T-helper 22 cell (primary cell): ENCODE measurements at regions not wholly inside any gene's neighbourhood (a gene's known extent, or its start where the extent isn't known, plus 50 kb on each side); places are given as distances from the start of the nearest gene placed in this dataset.
A peak's percentile ranks its signal among the peaks of the same experiment; 100 is the strongest.

Experiments
- DNase-seq: peaks from one replicate; pipeline ENCODE4 v3.0.0-alpha.2; 2020; ENCODE audit warnings: low read depth

DNA sequence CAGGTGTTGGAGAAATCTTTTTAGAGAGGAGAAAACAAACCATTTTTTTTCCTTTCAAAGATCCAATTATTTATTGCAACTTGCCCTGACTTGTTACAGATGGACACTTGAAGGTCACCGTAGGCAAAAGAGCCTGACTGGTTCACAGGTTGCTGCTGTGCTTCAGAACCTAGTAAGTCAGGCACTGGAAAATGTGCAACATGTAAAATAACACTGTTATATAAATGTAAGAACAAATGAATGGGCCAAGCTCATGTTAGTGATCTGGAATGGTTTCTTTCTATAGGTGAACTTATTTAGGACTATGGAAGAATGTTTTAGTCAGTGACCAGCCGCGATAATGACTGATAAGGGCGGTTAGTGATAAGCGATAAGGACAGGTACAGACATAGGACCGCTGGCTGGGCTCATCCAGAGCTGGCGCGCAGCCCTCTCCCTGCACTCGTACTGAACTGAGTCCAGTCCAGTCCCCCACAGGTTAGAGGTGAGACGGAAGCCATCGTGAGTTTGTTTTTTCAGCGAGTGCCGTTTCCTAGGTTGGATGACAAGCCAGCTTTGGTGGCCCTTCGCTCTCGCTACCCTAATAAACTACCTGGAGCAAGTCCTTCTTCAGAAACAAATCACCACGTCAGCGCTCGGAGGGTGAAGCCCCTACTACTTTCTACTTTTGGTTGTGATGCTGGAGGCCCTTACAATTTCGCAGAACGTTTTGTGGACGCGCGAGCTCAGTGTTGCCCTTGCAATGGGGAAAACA, 94.4 kb upstream of the PRDM1 start:
- DNase-seq = peak; percentile 24

DNA sequence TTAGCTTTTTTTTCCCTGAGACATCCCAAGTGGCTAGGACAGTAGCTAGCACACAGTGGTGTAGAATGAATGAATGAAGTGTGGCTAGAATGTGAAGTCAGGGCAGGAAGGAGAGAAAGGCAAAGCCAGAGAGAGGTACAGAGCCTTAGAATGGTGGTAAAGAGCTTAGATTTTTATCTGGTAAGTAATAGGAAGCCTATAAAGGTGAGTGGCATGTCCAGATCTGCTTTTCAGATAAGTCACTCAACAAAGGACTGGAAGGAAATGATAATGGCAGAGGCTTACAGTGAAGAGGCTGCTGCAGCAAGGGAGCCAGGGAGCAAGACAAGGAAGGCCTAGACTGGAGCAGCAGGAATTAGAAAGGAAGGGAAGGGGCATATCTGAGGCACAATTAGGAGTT, 96.0 kb upstream of the PRDM1 start:
- DNase-seq = no peak

DNA sequence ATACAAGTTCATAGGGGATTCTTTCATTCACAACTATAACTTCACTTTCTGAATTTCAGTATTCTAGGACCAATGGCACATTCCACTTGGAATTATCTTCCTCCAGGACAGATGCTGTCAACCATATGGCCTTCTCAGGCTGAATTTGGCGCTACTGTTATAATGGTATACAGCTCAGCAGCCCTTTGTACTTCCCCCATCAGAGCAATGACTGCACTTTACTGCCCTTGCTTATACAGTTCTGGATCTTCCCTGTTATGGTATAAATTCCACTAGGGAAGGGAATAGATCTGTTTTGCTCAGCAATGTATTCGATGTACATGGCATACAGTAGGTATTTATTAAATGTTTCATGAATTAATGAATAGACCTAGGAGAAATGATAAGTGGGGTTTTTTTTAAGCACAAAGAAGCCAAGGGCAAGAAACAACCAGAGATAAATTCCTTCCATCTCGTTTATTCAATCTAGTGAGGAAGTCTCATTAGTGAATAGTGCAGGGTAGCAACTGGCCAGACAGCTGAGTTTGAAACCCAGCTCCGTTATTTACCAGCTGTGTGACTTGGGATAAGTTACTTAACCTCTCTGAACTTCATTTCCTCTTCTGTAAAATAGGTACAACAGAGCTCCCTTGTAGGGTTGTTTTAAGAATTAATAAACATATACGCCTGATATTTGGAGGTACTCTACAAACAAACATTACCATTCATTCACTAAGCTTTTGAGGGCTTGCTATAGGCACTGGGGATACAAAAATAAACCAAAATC, 97.1 kb upstream of the PRDM1 start:
- no peak for DNase-seq

DNA sequence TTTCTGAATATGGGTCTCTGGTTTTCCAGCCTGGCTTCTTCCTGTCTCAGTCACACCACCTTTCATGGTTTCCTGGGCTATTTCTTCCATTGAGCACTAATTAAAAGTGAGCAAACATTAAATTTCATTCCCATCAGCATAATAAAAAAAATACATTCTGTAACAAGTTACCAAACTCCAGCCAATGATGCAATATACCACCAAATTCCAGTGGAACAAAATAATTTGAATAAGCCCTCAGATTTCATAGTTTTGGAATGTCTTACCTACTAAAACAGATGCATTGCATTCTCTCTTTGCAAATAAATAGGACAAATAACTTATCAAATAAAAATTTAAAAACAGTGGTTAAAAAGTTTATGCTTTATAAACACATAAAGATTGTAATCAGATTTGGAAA, 97.8 kb upstream of the PRDM1 start:
- no peak for DNase-seq

DNA sequence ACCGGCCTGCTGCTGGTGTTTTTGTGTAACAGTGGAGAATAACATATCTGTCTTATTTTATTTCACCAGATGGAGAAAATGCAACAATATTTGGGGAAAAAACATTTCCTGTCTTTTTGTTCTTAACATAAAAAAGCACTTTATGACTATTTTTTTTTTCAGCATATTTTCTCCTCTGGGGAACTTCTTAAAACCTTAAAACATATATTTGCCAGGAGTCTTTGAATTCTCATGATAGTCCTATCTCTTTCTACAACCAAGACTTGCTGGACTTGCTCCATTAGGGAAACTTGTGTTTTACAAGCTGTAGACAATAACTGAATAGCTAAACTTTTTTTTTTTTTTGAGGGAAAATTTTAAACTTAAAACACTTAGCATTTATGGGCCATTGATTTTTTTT, 98.6 kb upstream of the PRDM1 start:
- DNase-seq = no peak

DNA sequence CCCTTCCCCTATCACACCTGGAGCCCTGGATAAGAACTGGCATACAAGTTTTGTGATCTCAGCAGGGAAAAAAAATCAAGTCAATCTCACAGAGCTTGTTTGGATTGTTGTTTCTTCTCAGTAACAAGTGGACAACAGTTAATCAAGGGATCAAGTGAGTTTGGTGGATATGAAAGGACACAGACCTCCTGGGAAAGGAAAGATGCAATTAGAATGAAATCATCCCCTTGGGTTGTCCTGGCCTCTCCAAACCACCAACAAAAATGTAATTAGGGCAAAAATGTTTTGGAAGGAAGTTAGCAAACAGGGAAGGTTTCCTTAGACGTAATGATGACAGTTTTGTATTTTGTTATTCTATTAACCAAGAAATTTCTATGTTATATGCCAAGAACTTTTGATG, 99.1 kb upstream of the PRDM1 start:
- no peak for DNase-seq

DNA sequence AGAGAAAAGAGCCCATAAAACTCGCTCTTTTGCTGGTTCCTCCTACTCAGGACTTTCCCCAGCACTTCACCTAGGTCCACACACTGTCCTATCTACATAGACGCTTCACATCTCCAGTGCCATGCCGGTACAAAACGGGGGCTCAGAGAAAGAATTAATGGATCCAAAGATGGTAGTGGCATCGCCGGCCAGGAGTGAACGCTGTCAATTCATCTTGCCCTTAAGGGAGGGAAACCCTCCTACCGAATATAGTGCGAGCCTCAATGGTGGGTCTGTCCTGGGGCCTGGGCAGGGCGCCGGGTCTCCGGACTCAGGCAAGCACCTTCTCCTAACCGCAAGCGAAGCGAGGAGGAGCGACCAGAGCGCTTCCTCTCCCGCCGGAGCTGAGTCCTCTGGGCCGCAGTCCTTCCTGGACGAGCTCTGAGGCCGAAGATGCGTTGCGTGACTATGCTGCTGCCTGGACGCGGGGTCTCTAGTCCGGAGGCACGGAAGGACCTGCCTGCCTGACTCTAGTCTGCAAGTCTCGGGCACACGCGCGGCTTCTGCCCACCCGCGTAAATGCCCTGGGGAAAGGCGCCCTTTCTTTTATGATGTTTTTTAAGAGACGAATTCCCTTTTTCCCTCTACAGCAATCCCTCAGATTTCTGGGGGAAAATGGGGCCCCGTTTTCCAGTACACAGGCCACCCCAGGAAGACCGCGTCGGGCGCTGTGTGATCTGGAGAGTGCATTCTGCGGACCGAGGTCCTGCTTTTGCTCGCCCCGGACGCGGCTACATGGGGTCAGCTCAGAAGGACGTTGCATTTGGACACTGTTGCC, 100.1 kb upstream of the PRDM1 start:
- DNase-seq = no peak

DNA sequence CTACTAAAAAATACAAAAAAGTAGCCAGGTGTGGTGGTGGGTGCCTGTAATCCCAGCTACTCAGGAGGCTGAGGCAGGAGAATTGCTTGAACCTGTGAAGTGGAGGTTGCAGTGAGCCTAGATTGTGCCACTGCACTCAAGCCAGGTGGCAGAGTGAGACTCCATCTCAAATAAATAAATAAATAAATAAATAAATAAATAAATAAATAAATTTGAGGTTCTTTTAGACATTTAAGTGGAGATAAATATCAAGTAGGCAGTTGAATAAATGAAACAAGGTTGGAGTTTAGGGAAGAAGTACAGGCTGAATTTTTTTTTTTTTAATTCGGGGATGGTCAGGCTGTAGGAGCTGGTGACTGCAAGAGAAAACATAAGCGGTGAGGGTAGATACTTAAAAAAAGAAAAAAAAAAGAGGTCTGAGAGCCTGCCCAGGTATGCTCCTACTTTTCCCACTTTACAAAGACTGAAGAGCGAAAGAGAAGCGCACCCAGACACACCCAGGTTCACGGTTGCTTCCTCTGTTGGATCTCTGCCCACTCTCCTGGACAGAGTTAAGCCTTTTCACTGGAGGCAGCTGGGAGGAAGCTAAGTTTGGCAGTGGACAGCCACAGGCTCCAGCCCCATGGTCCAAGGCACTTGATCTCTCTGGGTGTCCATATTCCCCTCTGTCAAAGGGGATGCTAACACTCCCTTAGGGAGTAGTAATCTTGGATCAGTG, 100.9 kb upstream of the PRDM1 start:
- no peak for DNase-seq

DNA sequence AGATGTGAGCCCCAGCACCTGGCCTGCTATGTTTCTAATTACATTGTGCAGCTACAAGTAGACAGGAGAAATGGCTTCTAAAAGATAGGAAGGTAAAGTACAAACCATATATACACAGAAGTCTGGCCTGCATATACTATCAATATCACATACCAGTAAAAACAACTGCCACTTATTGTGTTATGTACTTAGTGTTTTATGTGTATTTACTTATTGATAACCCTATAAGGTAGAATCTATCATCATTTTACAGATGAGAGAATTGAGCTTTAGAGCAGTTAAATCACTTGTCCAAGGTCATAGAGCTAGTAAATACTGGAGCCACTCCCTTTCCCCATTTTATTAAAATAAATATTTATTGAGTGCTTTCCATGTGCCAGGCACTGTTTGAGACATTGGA, 102.4 kb upstream of the PRDM1 start:
- no peak for DNase-seq

DNA sequence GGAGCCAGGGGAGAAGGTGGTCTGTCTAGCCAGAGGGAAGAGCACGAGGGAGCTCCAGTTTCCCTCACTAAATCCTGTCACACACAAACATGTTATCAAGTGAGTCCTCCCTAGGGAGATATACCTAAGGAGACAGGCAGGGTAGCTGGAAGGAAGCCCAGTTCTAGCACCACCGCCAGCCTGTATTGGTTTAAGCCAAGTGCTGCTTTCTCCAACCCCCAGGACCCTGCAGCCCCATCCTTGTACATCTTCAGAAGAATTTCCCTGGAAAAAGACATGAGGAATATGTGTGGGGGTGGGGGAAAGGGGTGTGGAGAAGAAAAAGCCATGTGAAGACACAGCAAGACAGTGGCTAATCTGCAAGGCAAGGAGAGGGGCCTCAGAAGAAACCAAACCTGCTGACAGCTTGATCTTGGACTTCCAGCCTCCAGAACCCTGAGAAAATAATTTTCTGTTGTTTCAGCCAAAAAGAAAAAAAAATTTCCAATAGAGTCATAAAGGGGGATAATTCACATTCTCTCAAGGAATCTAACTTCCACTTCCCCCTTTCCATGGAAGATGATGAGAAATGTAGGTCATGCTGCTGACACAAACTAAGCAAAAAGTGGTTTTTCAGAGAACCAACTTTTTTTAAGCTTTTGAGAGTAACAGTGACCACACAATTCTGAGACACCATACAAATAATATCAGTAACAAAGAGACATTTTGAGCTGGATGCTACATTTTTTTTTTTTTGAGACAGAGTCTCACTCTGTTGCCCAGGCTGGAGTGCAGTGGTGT, 103.2 kb upstream of the PRDM1 start:
- DNase-seq = no peak

DNA sequence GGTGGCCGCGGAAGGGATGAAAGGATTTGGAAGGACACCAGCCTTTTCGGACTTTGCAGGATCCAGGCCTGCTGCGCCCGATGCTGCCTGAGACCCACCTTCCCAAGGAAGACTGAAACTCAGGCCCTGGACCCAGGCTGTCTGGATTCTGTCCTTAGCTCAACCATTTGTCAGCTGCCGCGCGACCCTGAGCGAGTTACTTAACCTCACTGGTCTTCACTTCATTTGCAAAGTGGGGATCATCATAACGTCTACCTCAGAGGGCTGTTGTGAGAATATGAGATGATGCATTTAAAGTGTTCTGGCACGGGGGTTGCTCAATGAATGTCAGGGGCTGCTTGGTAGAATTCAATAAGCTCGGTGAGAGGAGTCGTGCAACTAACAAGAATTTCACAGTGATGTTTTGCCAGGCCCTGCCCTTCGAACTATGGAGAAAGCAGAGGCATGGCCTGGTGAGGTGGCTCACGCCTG, 104.2 kb upstream of the PRDM1 start:
- DNase-seq = no peak

DNA sequence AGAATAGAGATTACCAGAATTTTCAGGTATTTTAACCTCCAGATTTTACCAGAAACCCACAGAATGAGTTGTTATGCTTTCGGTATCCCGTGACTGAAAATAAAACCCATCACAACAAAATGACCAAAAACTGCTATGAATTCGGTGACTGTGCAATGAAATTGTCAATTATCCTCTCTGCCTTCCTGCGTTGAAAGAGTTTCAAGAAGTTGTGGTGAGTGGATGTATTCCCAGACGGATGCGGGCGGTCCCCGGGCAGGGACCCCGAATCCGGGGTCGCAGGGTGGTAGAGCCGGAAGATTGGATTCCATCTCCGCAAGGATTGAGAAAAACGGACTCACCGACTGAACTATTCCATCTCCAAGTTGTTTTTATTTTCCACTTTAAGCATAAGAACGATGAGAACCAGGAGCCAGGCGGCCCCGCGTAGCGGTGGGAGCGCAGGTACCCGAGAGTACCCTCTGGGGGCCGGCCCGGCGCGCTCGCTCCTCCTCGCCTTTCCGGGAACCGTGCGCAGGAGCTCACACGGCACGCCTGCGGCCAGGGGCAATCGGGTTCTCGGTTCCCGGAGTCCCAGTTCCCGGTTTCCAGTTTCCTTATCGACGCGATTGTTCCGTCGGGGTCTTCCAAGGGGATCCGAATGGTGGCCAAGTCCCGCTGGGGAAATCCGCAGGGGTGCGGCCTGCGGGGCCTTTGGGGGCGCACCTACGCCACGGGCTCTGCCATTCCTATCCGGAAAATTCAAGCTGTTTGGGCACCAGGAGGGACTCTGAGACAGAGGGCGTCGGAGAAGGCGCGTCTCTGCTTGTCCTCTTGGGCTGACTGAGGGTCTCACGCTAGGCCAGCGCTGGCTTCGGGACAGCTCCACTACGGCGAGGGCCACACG, 104.9 kb upstream of the PRDM1 start:
- no peak for DNase-seq

DNA sequence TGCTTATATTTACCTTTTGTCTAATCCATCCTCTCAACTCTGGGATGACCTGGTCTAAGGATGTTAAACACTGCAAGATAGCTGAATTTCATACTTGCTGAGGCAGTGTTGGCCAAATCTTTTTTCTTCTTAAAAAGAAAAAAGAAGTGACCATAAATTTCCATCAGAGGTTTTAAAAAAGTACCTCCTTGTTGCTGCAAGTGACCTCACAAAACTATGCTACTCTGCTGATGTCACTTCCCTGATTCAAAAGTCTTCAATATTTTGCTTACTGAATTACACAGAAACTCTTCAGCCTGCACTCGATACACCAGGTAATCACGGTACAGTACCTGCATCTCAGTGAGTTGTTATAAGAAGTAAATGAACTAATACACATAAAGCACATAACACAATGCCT, 107.2 kb upstream of the PRDM1 start:
- DNase-seq = no peak

DNA sequence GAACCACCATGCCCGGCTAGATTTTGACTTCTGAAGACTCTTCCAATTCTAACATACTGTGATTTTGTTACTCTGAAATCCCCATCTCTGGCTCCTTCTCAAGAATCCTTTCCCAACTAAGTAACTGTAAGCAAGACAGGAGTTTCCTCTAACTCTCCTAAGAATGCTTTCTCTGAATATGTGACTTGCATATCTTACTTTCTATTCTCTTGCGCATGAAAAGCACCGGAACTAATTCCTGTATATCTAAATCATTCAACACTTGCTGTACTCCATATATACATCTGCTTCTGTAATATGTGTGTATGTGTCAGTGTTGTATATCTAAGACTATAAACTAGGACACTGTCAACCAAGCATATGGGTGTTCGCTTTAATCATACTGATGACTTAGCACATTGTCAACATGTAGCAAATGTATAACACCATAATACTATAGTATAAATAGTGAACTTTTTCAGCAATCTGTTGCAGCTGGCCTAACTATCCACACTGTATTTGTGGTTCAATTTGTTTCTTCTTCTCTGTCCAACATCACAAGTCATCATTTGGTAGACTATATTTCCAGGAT, 108.1 kb upstream of the PRDM1 start:
- DNase-seq = no peak

DNA sequence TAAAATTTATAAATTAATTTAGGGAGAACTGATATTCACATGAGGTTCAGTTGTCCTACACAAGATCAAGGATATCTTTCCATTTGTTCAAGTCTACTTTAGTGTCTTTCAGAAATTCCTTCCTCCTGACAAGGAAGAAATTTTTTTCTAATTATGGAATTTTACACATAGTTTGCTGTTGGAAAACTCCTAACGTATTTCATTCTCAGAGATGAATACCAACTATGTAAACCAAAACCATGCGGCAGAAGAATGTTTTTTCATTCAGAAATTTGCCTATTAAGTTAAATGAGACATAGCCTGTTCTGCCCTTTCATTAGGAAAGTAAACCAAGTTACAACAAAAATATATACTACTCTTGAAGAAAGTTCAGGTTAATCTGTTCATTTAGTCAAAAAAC, 111.2 kb upstream of the PRDM1 start:
- no peak for DNase-seq

DNA sequence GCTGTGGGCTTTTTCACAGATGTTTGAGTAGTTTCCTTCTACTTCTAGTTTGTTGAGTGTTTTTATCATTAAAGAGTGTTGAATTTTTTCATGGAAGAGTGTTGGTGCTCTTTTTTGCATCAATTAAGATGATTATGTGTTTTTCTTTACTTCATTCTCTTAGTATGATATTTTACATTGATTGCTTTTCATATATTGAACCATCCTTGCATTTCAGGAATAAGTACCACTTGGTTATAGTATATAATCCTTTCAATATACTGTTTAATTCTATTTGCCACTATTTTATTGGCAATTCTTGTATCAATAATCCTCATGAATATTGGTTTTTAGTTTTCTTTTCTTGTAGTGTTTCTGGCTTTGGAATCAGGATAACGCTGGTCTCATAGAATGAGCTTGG, 113.7 kb upstream of the PRDM1 start:
- DNase-seq = no peak

DNA sequence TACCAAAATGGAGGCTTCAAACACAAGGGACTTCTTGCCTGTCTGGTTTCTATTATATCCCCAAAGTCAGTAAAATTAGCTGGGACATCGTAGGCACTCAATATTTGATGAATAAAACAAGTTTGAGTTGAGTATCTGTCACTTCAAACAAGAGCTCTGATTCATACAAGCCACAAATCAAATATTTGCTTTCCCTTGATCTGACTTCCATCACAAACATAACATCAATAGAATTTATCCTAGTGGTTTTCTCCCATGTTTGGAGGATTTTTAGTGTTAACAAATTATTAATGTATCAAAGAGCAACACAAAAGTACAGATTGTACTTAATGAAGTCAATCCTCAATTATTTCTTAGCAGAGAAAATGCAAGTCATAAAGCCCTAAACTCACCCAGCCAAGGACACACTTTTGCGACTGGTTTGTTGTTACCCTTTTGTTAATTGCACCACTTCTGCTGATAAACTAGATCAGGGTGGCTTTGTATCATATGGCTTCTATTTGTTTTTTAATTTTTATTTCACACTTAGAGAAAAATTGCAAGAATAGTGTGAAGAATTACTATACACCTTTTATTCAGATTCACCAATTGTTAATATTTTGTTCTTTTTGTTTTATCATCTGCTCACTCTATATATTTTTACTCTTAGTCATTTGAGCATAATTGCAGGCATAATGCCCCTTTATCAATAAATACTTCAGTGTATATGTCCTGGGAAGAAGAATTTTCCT, 117.4 kb upstream of the PRDM1 start:
- DNase-seq = no peak

DNA sequence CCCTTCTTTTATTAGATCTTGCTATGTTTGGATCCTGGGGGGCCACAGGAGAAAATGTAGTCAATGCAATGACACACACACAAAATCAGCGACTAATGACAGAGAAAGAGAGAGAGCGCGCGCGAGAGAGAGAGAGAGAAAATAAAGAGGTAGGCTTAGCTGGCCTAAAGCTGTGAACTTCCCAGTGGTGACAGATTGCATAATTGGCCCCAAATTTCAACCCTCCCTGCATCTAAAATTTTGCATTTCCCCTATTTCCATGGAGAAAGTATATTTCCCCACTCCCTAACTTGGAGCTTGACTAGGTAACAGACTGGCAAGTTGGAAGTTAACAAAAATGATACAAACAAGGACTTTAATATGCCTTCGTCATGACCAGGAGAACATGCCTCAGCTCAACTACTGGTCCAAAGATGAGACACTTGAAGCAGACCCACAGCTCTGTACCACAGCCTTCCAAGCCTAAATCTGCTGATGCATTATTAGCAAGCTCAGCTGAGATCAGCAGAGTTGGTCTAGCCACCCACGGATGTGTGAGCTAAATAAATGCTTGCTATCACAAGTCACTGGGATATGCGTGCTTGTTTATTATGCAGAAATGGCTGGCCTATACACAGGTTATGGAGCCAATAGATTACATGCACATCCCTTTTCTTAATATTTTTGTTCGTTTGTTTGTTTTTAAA, 118.1 kb upstream of the PRDM1 start:
- no peak for DNase-seq

DNA sequence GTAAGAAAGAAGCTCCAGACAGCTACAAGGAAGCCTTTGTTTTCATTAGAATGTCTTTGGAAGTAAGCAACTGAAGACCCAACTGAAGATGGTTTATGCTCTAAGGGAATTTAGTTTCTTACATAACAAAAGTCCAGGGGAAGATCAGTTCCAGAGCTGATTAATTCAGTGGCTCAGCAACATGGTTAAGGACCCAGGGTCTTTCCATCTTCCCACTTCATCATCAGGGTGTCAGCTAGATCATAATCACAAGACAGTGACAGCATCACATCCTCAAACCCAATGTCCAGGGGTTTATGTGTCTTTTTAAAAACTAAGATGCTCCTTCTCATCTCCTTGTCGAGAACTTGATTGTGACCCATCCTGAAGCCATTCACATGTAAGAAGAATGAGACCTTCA, 119.7 kb upstream of the PRDM1 start:
- no peak for DNase-seq
